GM23248 (cell line): ENCODE measurements at regions not wholly inside any gene's neighbourhood (a gene's known extent, or its start where the extent isn't known, plus 50 kb on each side); places are given as distances from the start of the nearest gene placed in this dataset.

ENCODE experiments used
- DNase-seq: peaks from one replicate; pipeline ENCODE4 v3.0.0-alpha.2; 2015
- H2AFZ ChIP-seq: fragments of 200-600 bp; sonication (generic); 2 replicates; pipeline ENCODE4 v1.6.1; 2016; ENCODE audit warnings: antibody characterized with exemption
- H3F3A ChIP-seq: fragments of 200-600 bp; sonication (generic); 2 replicates; pipeline ENCODE4 v1.6.1; 2016; ENCODE audit warnings: mild to moderate bottlenecking, antibody characterized with exemption, mixed run types; ENCODE audit not compliant: insufficient read depth
- H3K27ac ChIP-seq: fragments of 200-600 bp; sonication (generic); 2 replicates; pipeline ENCODE4 v1.5.1; 2016; ENCODE audit warnings: mild to moderate bottlenecking
- H3K27me3 ChIP-seq: fragments of 200-600 bp; sonication (generic); replicated peaks from 2 replicates; pipeline ENCODE4 v1.6.1; 2016; ENCODE audit warnings: mild to moderate bottlenecking; ENCODE audit not compliant: insufficient read depth
- H3K36me3 ChIP-seq: fragments of 200-600 bp; sonication (generic); 2 replicates; pipeline ENCODE4 v1.6.1; 2016; ENCODE audit warnings: low read depth, mild to moderate bottlenecking
- H3K4me1 ChIP-seq: fragments of 200-600 bp; sonication (generic); 2 replicates; pipeline ENCODE4 v1.6.1; 2016; ENCODE audit warnings: mild to moderate bottlenecking; ENCODE audit not compliant: insufficient read depth
- H3K4me2 ChIP-seq: fragments of 200-600 bp; sonication (generic); one replicate; pipeline ENCODE4 v1.6.1; 2016; ENCODE audit warnings: mild to moderate bottlenecking; ENCODE audit not compliant: unreplicated experiment
- H3K4me3 ChIP-seq: fragments of 200-600 bp; sonication (generic); 2 replicates; pipeline ENCODE4 v1.5.1; 2016; ENCODE audit warnings: mild to moderate bottlenecking
- H3K79me2 ChIP-seq: fragments of 200-600 bp; sonication (generic); 2 replicates; pipeline ENCODE4 v1.6.1; 2016; ENCODE audit warnings: mild to moderate bottlenecking; ENCODE audit not compliant: insufficient read depth
- H3K9ac ChIP-seq: fragments of 200-600 bp; sonication (generic); 2 replicates; pipeline ENCODE4 v1.6.1; 2016; ENCODE audit warnings: mild to moderate bottlenecking
- H3K9me2 ChIP-seq: fragments of 200-600 bp; sonication (generic); 2 replicates; pipeline ENCODE4 v1.6.1; 2016; ENCODE audit warnings: mixed run types, mild to moderate bottlenecking, moderate library complexity; ENCODE audit not compliant: insufficient read depth
- H3K9me3 ChIP-seq: fragments of 200-600 bp; sonication (generic); one replicate; pipeline ENCODE4 v1.6.1; 2017; ENCODE audit warnings: low read depth
- H4K20me1 ChIP-seq: fragments of 200-600 bp; sonication (generic); 2 replicates; pipeline ENCODE4 v1.6.0; 2016; ENCODE audit not compliant: insufficient read depth
- EZH2 ChIP-seq: fragments of 200-600 bp; sonication (generic); IDR thresholded peaks from 2 replicates; pipeline ENCODE4 v1.6.1; 2018; ENCODE audit warnings: antibody characterized with exemption, mild to moderate bottlenecking; ENCODE audit not compliant: insufficient read depth, poor library complexity, severe bottlenecking
- EZH2phosphoT487 ChIP-seq: fragments of 200-600 bp; sonication (generic); IDR thresholded peaks from 2 replicates; pipeline ENCODE4 v1.6.1; 2018; ENCODE audit warnings: antibody characterized with exemption, moderate library complexity, mild to moderate bottlenecking, low read depth; ENCODE audit not compliant: insufficient read depth
- WGBS, 2 experiments: methylation state at CpG; one replicate each; pipeline ENCODE4 v1.1.6; 2015 to 2017; ENCODE audit warnings: low lambda C conversion rate in 2 of 2, low coverage in 1 of 2; ENCODE audit errors: missing lambda C conversion rate in 2 of 2; 5-methylcytosine and 5-hydroxymethylcytosine counted together
- in situ Hi-C: fragments of 300-500 bp; cut with MboI; formaldehyde crosslinking; loops from 2 replicates; pipeline ENCODE4 v1.15.0; 2020

DNA sequence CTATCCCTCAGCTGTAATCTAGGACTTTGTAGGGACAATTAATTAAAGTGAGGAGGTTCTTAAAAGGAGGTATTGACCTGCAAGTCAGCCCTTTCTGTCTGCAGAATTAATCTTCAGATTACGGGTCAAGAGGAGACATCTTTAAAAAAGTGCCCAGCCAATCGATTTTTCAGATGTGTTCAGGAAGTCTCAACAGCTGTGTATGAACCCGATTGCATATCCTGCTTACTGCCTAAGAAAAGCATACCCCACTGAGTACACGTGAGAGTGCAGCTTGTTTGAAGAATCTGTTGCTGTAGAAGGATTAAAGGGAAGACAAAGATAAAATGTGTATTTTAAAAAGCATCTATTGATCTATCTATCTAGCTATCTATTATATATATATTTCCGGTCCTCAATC is 1194.5 kb downstream of the UQCRFS1 start:
- Histone ChIP-seq H3K36me3 (no peaks in the 10 kb centered on the region), H4K20me1 (no peaks in the 10 kb centered on the region), H3F3A (no peaks in the 10 kb centered on the region), H3K27me3 (no peaks in the 10 kb centered on the region), H3K9me2 (no peaks in the 10 kb centered on the region), H3K4me3 (no peak overlapping the region), H3K27ac (no peak overlapping the region), H3K79me2 (no peaks in the 10 kb centered on the region), H3K4me1 (no peaks in the 10 kb centered on the region), H3K4me2 (no peak overlapping the region), H3K9ac (no peak overlapping the region), H3K9me3 (no peaks in the 10 kb centered on the region), H2AFZ (no peak overlapping the region)
- TF ChIP-seq EZH2 (no peak), EZH2phosphoT487 (no peak)
- in situ Hi-C loops: no loop called here
- no peak for DNase-seq
- 11 to 15% methylated on average over 5 of the region's 5 CpGs for WGBS, 2 experiments

DNA sequence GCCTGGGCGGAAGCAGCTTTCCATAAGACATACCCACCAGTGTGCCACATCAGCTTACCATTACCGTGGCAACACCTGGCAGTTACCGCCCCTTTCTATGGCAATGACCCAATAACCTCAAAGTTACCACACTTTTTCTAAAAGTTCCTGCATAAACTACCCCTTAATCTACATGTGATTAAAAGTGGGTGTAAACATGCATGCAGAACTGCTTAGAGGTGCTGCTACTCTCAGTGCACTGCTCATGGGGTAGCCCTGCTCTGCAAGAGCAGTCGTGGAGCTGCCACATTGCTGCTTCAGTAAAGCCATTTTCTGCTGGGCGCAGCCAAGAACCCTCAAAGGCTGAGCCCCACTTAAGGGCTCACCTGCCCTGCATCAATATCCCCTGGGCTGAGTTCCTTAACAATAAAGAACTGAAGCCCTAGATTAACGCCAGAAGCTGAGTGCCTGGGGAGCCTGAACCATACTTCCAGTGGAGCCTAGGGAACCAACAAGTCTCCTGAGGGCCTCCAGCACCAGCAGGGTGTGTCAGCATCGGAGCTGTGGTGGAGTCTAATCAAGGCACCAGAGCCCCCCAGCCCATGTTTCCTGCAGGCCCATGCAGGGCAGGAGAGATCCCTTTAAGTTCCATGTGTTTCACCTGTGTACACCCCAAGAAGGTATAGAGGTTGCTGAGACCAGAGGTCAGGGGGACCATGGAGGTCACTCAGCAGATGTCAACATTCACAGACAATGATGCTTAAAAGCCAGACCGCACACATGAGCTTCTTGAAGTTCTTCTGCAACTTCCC is 1198.1 kb downstream of the UQCRFS1 start:
- Histone ChIP-seq H2AFZ (no peak overlapping the region), H4K20me1 (no peaks in the 10 kb centered on the region), H3K9me3 (no peaks in the 10 kb centered on the region), H3F3A (no peaks in the 10 kb centered on the region), H3K9ac (no peak overlapping the region), H3K4me3 (no peak overlapping the region), H3K79me2 (no peaks in the 10 kb centered on the region), H3K27me3 (no peaks in the 10 kb centered on the region), H3K4me2 (no peak overlapping the region), H3K27ac (no peak overlapping the region), H3K4me1 (no peaks in the 10 kb centered on the region), H3K9me2 (no peaks in the 10 kb centered on the region), H3K36me3 (no peaks in the 10 kb centered on the region)
- no peak for DNase-seq
- TF ChIP-seq EZH2: no peak
- TF ChIP-seq EZH2phosphoT487: no peak
- in situ Hi-C loops: no loop called here
- 21 to 24% methylated on average over 8 of the region's 8 CpGs for WGBS, 2 experiments

GRCh38 chr19:28012361-28012760 is 1200.6 kb downstream of the UQCRFS1 start:
- WGBS, 2 experiments: 18 to 25% methylated on average over 3 of the region's 3 CpGs
- no peak overlapping the region for H3K9ac ChIP-seq
- H2AFZ ChIP-seq: no peak overlapping the region
- no peak overlapping the region for H3K4me2 ChIP-seq
- H4K20me1 ChIP-seq: no peaks in the 10 kb centered on the region
- no peak for TF ChIP-seq EZH2phosphoT487
- no peak for TF ChIP-seq EZH2
- in situ Hi-C loops: no loop called here
- H3K4me1 ChIP-seq: no peaks in the 10 kb centered on the region
- no peaks in the 10 kb centered on the region for H3K27me3 ChIP-seq
- DNase-seq: no peak
- H3K9me2 ChIP-seq: no peaks in the 10 kb centered on the region
- no peaks in the 10 kb centered on the region for H3K79me2 ChIP-seq
- no peaks in the 10 kb centered on the region for H3K36me3 ChIP-seq
- no peak overlapping the region for H3K4me3 ChIP-seq
- no peaks in the 10 kb centered on the region for H3K9me3 ChIP-seq
- H3K27ac ChIP-seq: no peak overlapping the region
- H3F3A ChIP-seq: no peaks in the 10 kb centered on the region

GRCh38 chr19:28010656-28011055 is 1202.3 kb downstream of the UQCRFS1 start:
- TF ChIP-seq EZH2 (no peak), EZH2phosphoT487 (no peak)
- no peaks in the 10 kb centered on the region for H3K4me1 ChIP-seq
- H3K4me2 ChIP-seq: no peak overlapping the region
- in situ Hi-C loops: no loop called here
- WGBS, 2 experiments: 42 to 47% methylated on average over 6 of the region's 6 CpGs
- no peaks in the 10 kb centered on the region for H3F3A ChIP-seq
- no peaks in the 10 kb centered on the region for H3K9me3 ChIP-seq
- H3K79me2 ChIP-seq: no peaks in the 10 kb centered on the region
- H3K4me3 ChIP-seq: no peak overlapping the region
- no peak overlapping the region for H3K27ac ChIP-seq
- H3K9ac ChIP-seq: no peak overlapping the region
- H3K9me2 ChIP-seq: no peaks in the 10 kb centered on the region
- DNase-seq: no peak
- H3K36me3 ChIP-seq: no peaks in the 10 kb centered on the region
- H4K20me1 ChIP-seq: no peaks in the 10 kb centered on the region
- H3K27me3 ChIP-seq: no peaks in the 10 kb centered on the region
- H2AFZ ChIP-seq: no peak overlapping the region
